Endodermal cell (in vitro differentiated cells): ENCODE measurements at regions not wholly inside any gene's neighbourhood (a gene's known extent, or its start where the extent isn't known, plus 50 kb on each side); places are given as distances from the start of the nearest gene placed in this dataset.

Source experiments
- DNase-seq: peaks from one replicate; pipeline ENCODE4 v3.0.0-alpha.2; 2017
- H3K27ac ChIP-seq: 2 replicates; pipeline ENCODE4 v1.5.1; 2013; ENCODE audit warnings: mild to moderate bottlenecking, low read depth, low read length, moderate library complexity
- H3K27me3 ChIP-seq: 2 replicates; pipeline ENCODE4 v1.6.1; 2013; ENCODE audit warnings: mild to moderate bottlenecking, low read length, moderate library complexity; ENCODE audit not compliant: insufficient read depth, control insufficient read depth, poor library complexity, severe bottlenecking
- H3K36me3 ChIP-seq: 2 replicates; pipeline ENCODE4 v1.7.0; 2013; ENCODE audit warnings: mild to moderate bottlenecking, low read length, moderate library complexity; ENCODE audit not compliant: control insufficient read depth, insufficient read depth
- H3K4me1 ChIP-seq: one replicate; pipeline ENCODE4 v1.7.0; 2013; ENCODE audit warnings: low read length; ENCODE audit not compliant: control insufficient read depth, insufficient read depth
- H3K4me3 ChIP-seq: 2 replicates; pipeline ENCODE4 v1.5.1; 2013; ENCODE audit warnings: mild to moderate bottlenecking, low read length, moderate library complexity
- H3K9ac ChIP-seq: 2 replicates; pipeline ENCODE4 v1.6.1; 2013; ENCODE audit warnings: mild to moderate bottlenecking, low read length, moderate library complexity; ENCODE audit not compliant: poor library complexity, severe bottlenecking; ENCODE audit errors: extremely low read depth
- H3K9me3 ChIP-seq: 2 replicates; pipeline ENCODE4 v1.6.1; 2013; ENCODE audit warnings: mild to moderate bottlenecking, low read length, moderate library complexity; ENCODE audit not compliant: control insufficient read depth
- H3K27ac Mint-ChIP-seq: 2 replicates; pipeline ENCODE4 v1.8.0; 2020; ENCODE audit warnings: mixed read lengths
- H3K27me3 Mint-ChIP-seq: 2 replicates; pipeline ENCODE4 v1.8.0; 2021; ENCODE audit warnings: mild to moderate bottlenecking, mixed read lengths; ENCODE audit not compliant: insufficient read depth
- H3K36me3 Mint-ChIP-seq: 2 replicates; pipeline ENCODE4 v1.8.0; 2020; ENCODE audit warnings: low read depth, mixed read lengths
- H3K4me1 Mint-ChIP-seq: 2 replicates; pipeline ENCODE4 v1.8.0; 2020; ENCODE audit warnings: mixed read lengths
- H3K4me3 Mint-ChIP-seq: 2 replicates; pipeline ENCODE4 v1.8.0; 2020; ENCODE audit warnings: mild to moderate bottlenecking, moderate library complexity, mixed read lengths
- H3K9me3 Mint-ChIP-seq: 2 replicates; pipeline ENCODE4 v1.8.0; 2020; ENCODE audit warnings: mild to moderate bottlenecking, mixed read lengths
- CTCF ChIP-seq: fragments of 200-600 bp; sonication (generic); conservative IDR thresholded peaks from 2 replicates; pipeline ENCODE4 v1.5.0; 2021; ENCODE audit warnings: antibody characterized with exemption, mild to moderate bottlenecking
- WGBS, 2 experiments: methylation state at CpG; one replicate each; pipeline versions ENCODE4 v1.1.5 to v1.1.7; 2013; ENCODE audit warnings: missing lambda C conversion rate in 2 of 2, mixed read lengths in 1 of 2; ENCODE audit not compliant: insufficient coverage in 1 of 2, insufficient read length in 1 of 2; 5-methylcytosine and 5-hydroxymethylcytosine counted together

GRCh38 chr2:14896330-14897030, 264.0 kb downstream of the LRATD1 start:
- no peaks in the 10 kb centered on the region for H3K4me1 ChIP-seq
- no peak for DNase-seq
- no peak overlapping the region for H3K9ac ChIP-seq
- no peak for TF ChIP-seq CTCF
- no peak overlapping the region for H3K27ac ChIP-seq
- Mint-ChIP-seq H3K4me1 (no peaks in the 10 kb centered on the region), H3K9me3 (no peaks in the 10 kb centered on the region), H3K27me3 (no peaks in the 10 kb centered on the region), H3K4me3 (no peak overlapping the region), H3K27ac (no peak overlapping the region), H3K36me3 (no peaks in the 10 kb centered on the region)
- no peaks in the 10 kb centered on the region for H3K36me3 ChIP-seq
- H3K4me3 ChIP-seq = no peak overlapping the region
- H3K9me3 ChIP-seq = no peaks in the 10 kb centered on the region
- no peaks in the 10 kb centered on the region for H3K27me3 ChIP-seq
- WGBS, 2 experiments = 86 to 90% methylated on average over 5 to 8 of the region's 9 CpGs

GRCh38 chr2:14899621-14900414, 267.3 kb downstream of the LRATD1 start:
- TF ChIP-seq CTCF = no peak
- no peak overlapping the region for H3K27ac ChIP-seq
- no peaks in the 10 kb centered on the region for H3K9me3 Mint-ChIP-seq
- no peaks in the 10 kb centered on the region for H3K4me1 ChIP-seq
- H3K4me1 Mint-ChIP-seq = no peaks in the 10 kb centered on the region
- no peak overlapping the region for H3K27ac Mint-ChIP-seq
- H3K4me3 ChIP-seq = no peak overlapping the region
- H3K36me3 Mint-ChIP-seq = no peaks in the 10 kb centered on the region
- no peak for DNase-seq
- no peak overlapping the region for H3K4me3 Mint-ChIP-seq
- no peaks in the 10 kb centered on the region for H3K9me3 ChIP-seq
- no peaks in the 10 kb centered on the region for H3K27me3 Mint-ChIP-seq
- 88 to 96% methylated on average over 3 to 4 of the region's 4 CpGs for WGBS, 2 experiments
- H3K36me3 ChIP-seq = no peaks in the 10 kb centered on the region
- no peak overlapping the region for H3K9ac ChIP-seq
- no peaks in the 10 kb centered on the region for H3K27me3 ChIP-seq

- H3K4me1 Mint-ChIP-seq = peaks cover 3% of the 10 kb centered on the region
Observed at GRCh38 chr2:14901737-14902136, 269.2 kb downstream of the LRATD1 start.

More at GRCh38 chr2:14901737-14902136, 269.2 kb downstream of the LRATD1 start:
- Histone ChIP-seq H3K36me3 (no peaks in the 10 kb centered on the region), H3K4me1 (peaks cover 3% of the 10 kb centered on the region), H3K4me3 (no peak overlapping the region), H3K9me3 (no peaks in the 10 kb centered on the region), H3K27ac (no peak overlapping the region), H3K27me3 (no peaks in the 10 kb centered on the region), H3K9ac (no peak overlapping the region)
- H3K36me3 Mint-ChIP-seq = no peaks in the 10 kb centered on the region
- H3K4me3 Mint-ChIP-seq = no peak overlapping the region
- H3K9me3 Mint-ChIP-seq = no peaks in the 10 kb centered on the region
- DNase-seq = no peak
- no peak overlapping the region for H3K27ac Mint-ChIP-seq
- H3K27me3 Mint-ChIP-seq = no peaks in the 10 kb centered on the region
- TF ChIP-seq CTCF = no peak
- WGBS, 2 experiments = 87 to 100% methylated on average over 2 to 3 of the region's 3 CpGs
